ENCODE measurements at regions not wholly inside any gene's neighbourhood (a gene's known extent, or its start where the extent isn't known, plus 50 kb on each side); places are given as distances from the start of the nearest gene placed in this dataset.

DNA sequence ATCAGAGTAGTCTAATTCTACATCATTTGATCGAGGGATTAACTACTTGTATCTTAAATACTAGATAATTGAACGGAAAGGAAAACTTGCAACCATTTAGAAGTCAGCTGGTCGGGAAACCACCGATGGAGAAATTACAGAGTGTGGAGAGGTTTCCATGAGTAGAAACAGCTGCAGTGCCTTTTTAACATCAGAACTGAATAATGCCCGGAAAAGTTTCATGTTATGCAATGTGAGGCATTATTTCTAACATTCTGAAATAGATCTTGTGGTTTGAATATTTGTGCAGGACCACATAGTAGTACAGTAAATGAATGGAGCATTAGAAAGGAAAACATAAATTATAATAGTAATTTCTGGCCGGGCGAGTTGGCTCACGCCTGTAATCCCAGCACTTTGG is 88.1 kb upstream of the RNF180 start:
- H3K14ac ChIP-seq (ENCODE audit: low read length in 2 of 2) = no peak overlapping the region
- H2BK5ac ChIP-seq (ENCODE audit: low read depth, low read length, poor library complexity, severe bottlenecking) = no peak overlapping the region
- no peak overlapping the region for H3K27ac ChIP-seq (ENCODE audit: low read length, poor library complexity, severe bottlenecking)
- no peaks in the 10 kb centered on the region for H3K4me1 ChIP-seq (ENCODE audit: control insufficient read depth, insufficient read depth, low read depth, low read length)
- H4K91ac ChIP-seq (ENCODE audit: low read length) = no peak overlapping the region
- no peaks in the 10 kb centered on the region for H3K36me3 ChIP-seq (ENCODE audit: control insufficient read depth in 1 of 2, insufficient read depth in 2 of 2, low read depth in 1 of 2, low read length in 2 of 2)
- no peak overlapping the region for H3K18ac ChIP-seq (ENCODE audit: low read depth in 1 of 2, low read length in 2 of 2)
- no peak overlapping the region for H3K4me3 ChIP-seq (ENCODE audit: insufficient read depth in 1 of 2, low read depth in 1 of 2, low read length in 2 of 2)
- 90% methylated on average over 8 of the region's 8 CpGs for WGBS
- no peak overlapping the region for H2AFZ ChIP-seq (ENCODE audit: low read depth, low read length)
- no peak overlapping the region for H2BK12ac ChIP-seq (ENCODE audit: low read length in 2 of 2)
- H4K8ac ChIP-seq (ENCODE audit: low read length) = no peak overlapping the region
- H3K27me3 ChIP-seq (ENCODE audit: control insufficient read depth in 1 of 2, insufficient read depth in 1 of 2, low read length in 2 of 2) = no peaks in the 10 kb centered on the region
- no peak overlapping the region for H2BK120ac ChIP-seq (ENCODE audit: low read depth, low read length)
- no peak overlapping the region for H2BK15ac ChIP-seq (ENCODE audit: low read depth, poor library complexity, severe bottlenecking)
- no peak overlapping the region for H2AK5ac ChIP-seq (ENCODE audit: low read length, severe bottlenecking)
- DNase-seq = no peak
- no peaks in the 10 kb centered on the region for H3K79me1 ChIP-seq (replicated peaks; ENCODE audit: low read length, poor library complexity, severe bottlenecking)
- H3K9me3 ChIP-seq (ENCODE audit: control insufficient read depth, low read length) = no peaks in the 10 kb centered on the region
- H3K9ac ChIP-seq (ENCODE audit: low read length) = no peak overlapping the region
- H3K4ac ChIP-seq (ENCODE audit: low read depth in 1 of 2, low read length in 2 of 2) = no peak overlapping the region
- H3K4me2 ChIP-seq (ENCODE audit: low read length, poor library complexity, severe bottlenecking) = no peak overlapping the region
- H3K23ac ChIP-seq (ENCODE audit: low read length in 2 of 2) = no peak overlapping the region

DNA sequence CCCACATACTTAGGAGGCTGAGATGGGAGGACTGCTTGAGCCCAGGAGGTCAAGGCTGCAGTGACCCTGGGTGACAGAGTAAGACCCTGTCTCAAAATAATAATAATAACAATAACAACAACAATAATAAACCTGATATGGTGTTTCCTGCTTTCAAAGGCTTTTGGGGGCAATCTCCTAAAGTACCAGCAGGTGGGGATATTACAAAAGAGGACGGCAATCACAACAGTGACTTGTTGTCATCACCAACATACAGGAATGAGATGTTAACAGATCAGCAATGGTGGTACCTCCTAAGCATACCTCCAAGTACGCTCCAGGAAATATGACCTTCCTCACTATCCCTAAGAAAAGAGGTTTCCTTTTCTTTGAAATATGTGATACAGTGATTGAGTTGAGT is 91.1 kb upstream of the RNF180 start:
- Histone ChIP-seq H3K9ac (ENCODE audit: low read length) (no peak overlapping the region), H2BK120ac (ENCODE audit: low read depth, low read length) (no peak overlapping the region), H3K9me3 (ENCODE audit: control insufficient read depth, low read length) (no peaks in the 10 kb centered on the region), H2BK5ac (ENCODE audit: low read depth, low read length, poor library complexity, severe bottlenecking) (no peak overlapping the region), H3K14ac (ENCODE audit: low read length in 2 of 2) (no peak overlapping the region), H4K8ac (ENCODE audit: low read length) (no peak overlapping the region), H3K27me3 (ENCODE audit: control insufficient read depth in 1 of 2, insufficient read depth in 1 of 2, low read length in 2 of 2) (no peaks in the 10 kb centered on the region), H3K4me1 (ENCODE audit: control insufficient read depth, insufficient read depth, low read depth, low read length) (no peaks in the 10 kb centered on the region), H3K23ac (ENCODE audit: low read length in 2 of 2) (no peak overlapping the region), H3K36me3 (ENCODE audit: control insufficient read depth in 1 of 2, insufficient read depth in 2 of 2, low read depth in 1 of 2, low read length in 2 of 2) (no peaks in the 10 kb centered on the region), H3K4me2 (ENCODE audit: low read length, poor library complexity, severe bottlenecking) (no peak overlapping the region), H2AFZ (ENCODE audit: low read depth, low read length) (no peak overlapping the region), H2AK5ac (ENCODE audit: low read length, severe bottlenecking) (no peak overlapping the region), H3K27ac (ENCODE audit: low read length, poor library complexity, severe bottlenecking) (no peak overlapping the region), H3K4ac (ENCODE audit: low read depth in 1 of 2, low read length in 2 of 2) (no peak overlapping the region), H3K79me1 (replicated peaks; ENCODE audit: low read length, poor library complexity, severe bottlenecking) (no peaks in the 10 kb centered on the region), H2BK15ac (ENCODE audit: low read depth, poor library complexity, severe bottlenecking) (no peak overlapping the region), H3K18ac (ENCODE audit: low read depth in 1 of 2, low read length in 2 of 2) (no peak overlapping the region), H2BK12ac (ENCODE audit: low read length in 2 of 2) (no peak overlapping the region), H4K91ac (ENCODE audit: low read length) (no peak overlapping the region), H3K4me3 (ENCODE audit: insufficient read depth in 1 of 2, low read depth in 1 of 2, low read length in 2 of 2) (no peak overlapping the region)
- 0% methylated on average over 1 of the region's 2 CpGs for WGBS
- DNase-seq = peak; percentile 20

DNA sequence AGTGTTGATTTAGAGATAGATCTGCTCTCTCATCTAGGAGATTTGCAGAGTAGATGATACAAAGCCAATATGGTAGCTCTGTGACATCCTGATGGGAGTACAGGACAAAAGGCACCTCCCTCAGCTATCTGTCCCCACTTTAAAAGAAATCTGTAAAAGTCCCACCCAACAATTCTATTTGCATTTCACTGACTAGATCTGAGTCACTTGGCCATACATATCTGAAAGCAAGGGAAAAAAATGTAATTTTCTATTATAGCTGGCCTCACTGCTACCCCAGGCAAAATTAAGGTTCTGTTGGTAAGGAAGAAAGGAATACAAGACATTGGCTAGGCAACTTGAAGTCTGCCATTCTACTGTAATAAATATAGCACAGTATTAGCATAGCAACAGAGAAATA is 96.2 kb upstream of the RNF180 start:
- Histone ChIP-seq H3K79me1 (replicated peaks; ENCODE audit: low read length, poor library complexity, severe bottlenecking) (no peaks in the 10 kb centered on the region), H2BK15ac (ENCODE audit: low read depth, poor library complexity, severe bottlenecking) (no peak overlapping the region), H4K91ac (ENCODE audit: low read length) (no peak overlapping the region), H2BK120ac (ENCODE audit: low read depth, low read length) (no peak overlapping the region), H3K9me3 (ENCODE audit: control insufficient read depth, low read length) (no peaks in the 10 kb centered on the region), H2AFZ (ENCODE audit: low read depth, low read length) (no peak overlapping the region), H2BK5ac (ENCODE audit: low read depth, low read length, poor library complexity, severe bottlenecking) (no peak overlapping the region), H3K18ac (ENCODE audit: low read depth in 1 of 2, low read length in 2 of 2) (no peak overlapping the region), H2AK5ac (ENCODE audit: low read length, severe bottlenecking) (no peak overlapping the region), H3K23ac (ENCODE audit: low read length in 2 of 2) (no peak overlapping the region), H3K14ac (ENCODE audit: low read length in 2 of 2) (no peak overlapping the region), H3K4me2 (ENCODE audit: low read length, poor library complexity, severe bottlenecking) (no peak overlapping the region), H3K9ac (ENCODE audit: low read length) (no peak overlapping the region), H3K27ac (ENCODE audit: low read length, poor library complexity, severe bottlenecking) (no peak overlapping the region), H3K4me3 (ENCODE audit: insufficient read depth in 1 of 2, low read depth in 1 of 2, low read length in 2 of 2) (no peak overlapping the region), H3K4me1 (ENCODE audit: control insufficient read depth, insufficient read depth, low read depth, low read length) (no peaks in the 10 kb centered on the region), H3K27me3 (ENCODE audit: control insufficient read depth in 1 of 2, insufficient read depth in 1 of 2, low read length in 2 of 2) (no peaks in the 10 kb centered on the region), H2BK12ac (ENCODE audit: low read length in 2 of 2) (no peak overlapping the region), H3K36me3 (ENCODE audit: control insufficient read depth in 1 of 2, insufficient read depth in 2 of 2, low read depth in 1 of 2, low read length in 2 of 2) (no peaks in the 10 kb centered on the region), H4K8ac (ENCODE audit: low read length) (no peak overlapping the region), H3K4ac (ENCODE audit: low read depth in 1 of 2, low read length in 2 of 2) (no peak overlapping the region)
- DNase-seq = no peak

DNA sequence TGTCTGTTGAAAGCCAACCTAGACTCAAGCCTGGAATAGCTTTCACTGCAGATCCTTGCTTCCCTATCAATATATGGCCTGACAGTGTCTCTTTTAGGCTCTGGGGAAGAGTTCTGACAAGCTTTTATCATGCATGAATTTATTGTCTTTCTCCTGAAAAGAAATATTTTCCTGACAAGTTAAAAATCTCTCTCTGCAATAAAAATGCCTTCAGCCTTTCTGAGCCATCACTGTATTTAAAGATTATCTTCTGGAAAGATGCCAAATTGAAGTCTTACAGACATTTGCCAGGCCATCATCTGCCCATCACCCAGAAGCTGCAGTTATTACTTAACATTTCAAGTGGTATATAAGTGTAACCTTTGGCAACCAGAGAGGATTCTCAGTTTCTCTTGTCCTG is 88.1 kb upstream of the HTR1A start:
- no peak for DNase-seq
- peaks cover 11% of the 10 kb centered on the region for H3K9me3 ChIP-seq (ENCODE audit: control insufficient read depth, low read length)
- H3K27ac ChIP-seq (ENCODE audit: low read length, poor library complexity, severe bottlenecking) = no peak overlapping the region
- no peaks in the 10 kb centered on the region for H3K27me3 ChIP-seq (ENCODE audit: control insufficient read depth in 1 of 2, insufficient read depth in 1 of 2, low read length in 2 of 2)
- H4K91ac ChIP-seq (ENCODE audit: low read length) = no peak overlapping the region
- H2BK5ac ChIP-seq (ENCODE audit: low read depth, low read length, poor library complexity, severe bottlenecking) = no peak overlapping the region
- H3K4me3 ChIP-seq (ENCODE audit: insufficient read depth in 1 of 2, low read depth in 1 of 2, low read length in 2 of 2) = no peak overlapping the region
- H3K23ac ChIP-seq (ENCODE audit: low read length in 2 of 2) = no peak overlapping the region
- no peak overlapping the region for H2AFZ ChIP-seq (ENCODE audit: low read depth, low read length)
- no peak overlapping the region for H2BK120ac ChIP-seq (ENCODE audit: low read depth, low read length)
- H3K79me1 ChIP-seq (replicated peaks; ENCODE audit: low read length, poor library complexity, severe bottlenecking) = no peaks in the 10 kb centered on the region
- no peak overlapping the region for H4K8ac ChIP-seq (ENCODE audit: low read length)
- no peak overlapping the region for H3K18ac ChIP-seq (ENCODE audit: low read depth in 1 of 2, low read length in 2 of 2)
- H3K14ac ChIP-seq (ENCODE audit: low read length in 2 of 2) = no peak overlapping the region
- no peak overlapping the region for H2BK12ac ChIP-seq (ENCODE audit: low read length in 2 of 2)
- H3K36me3 ChIP-seq (ENCODE audit: control insufficient read depth in 1 of 2, insufficient read depth in 2 of 2, low read depth in 1 of 2, low read length in 2 of 2) = no peaks in the 10 kb centered on the region
- no peak overlapping the region for H2AK5ac ChIP-seq (ENCODE audit: low read length, severe bottlenecking)
- H3K4me2 ChIP-seq (ENCODE audit: low read length, poor library complexity, severe bottlenecking) = no peak overlapping the region
- no peaks in the 10 kb centered on the region for H3K4me1 ChIP-seq (ENCODE audit: control insufficient read depth, insufficient read depth, low read depth, low read length)
- H3K4ac ChIP-seq (ENCODE audit: low read depth in 1 of 2, low read length in 2 of 2) = no peak overlapping the region
- no peak overlapping the region for H3K9ac ChIP-seq (ENCODE audit: low read length)
- no peak overlapping the region for H2BK15ac ChIP-seq (ENCODE audit: low read depth, poor library complexity, severe bottlenecking)
